ENCODE measurements at regions not wholly inside any gene's neighbourhood (a gene's known extent, or its start where the extent isn't known, plus 50 kb on each side); places are given as distances from the start of the nearest gene placed in this dataset.

- H4K20me1 ChIP-seq = no peaks in the 10 kb centered on the region
- H3K27me3 ChIP-seq = no peaks in the 10 kb centered on the region
- H3K4me1 ChIP-seq = no peaks in the 10 kb centered on the region
- H3K36me3 ChIP-seq = no peaks in the 10 kb centered on the region
- no peak overlapping the region for H3K27ac ChIP-seq
- H3K9me3 ChIP-seq = no peaks in the 10 kb centered on the region
- no peak overlapping the region for H3K9ac ChIP-seq
- H3K4me3 ChIP-seq = no peak overlapping the region
- no peak overlapping the region for H3K4me2 ChIP-seq
- TF ChIP-seq Cebpa-rat (IDR thresholded peaks at IDR 0.05) = no peak
These were observed 51.7 kb upstream of the NUP160 start for GRCh38 chr11:47899801-47900200.
